Fibroblast of skin of right quadriceps (primary cell): ENCODE measurements at regions not wholly inside any gene's neighbourhood (a gene's known extent, or its start where the extent isn't known, plus 50 kb on each side); places are given as distances from the start of the nearest gene placed in this dataset.
A peak's percentile ranks its signal among the peaks of the same experiment; 100 is the strongest.

Experiments used
- DNase-seq: peaks from one replicate; pipeline ENCODE4 v3.0.0-alpha.2; 2013

GRCh38 chr1:232409584-232409983 is 220.3 kb downstream of the SIPA1L2 start:
- DNase-seq, result no peak

GRCh38 chr1:232407120-232407519 is 222.8 kb downstream of the SIPA1L2 start:
- DNase-seq, result no peak

GRCh38 chr1:232405781-232406180 is 224.2 kb downstream of the SIPA1L2 start:
- DNase-seq, result no peak

GRCh38 chr1:232404981-232405731 is 224.8 kb downstream of the SIPA1L2 start:
- DNase-seq, result no peak

GRCh38 chr1:232404227-232404626 is 225.7 kb downstream of the SIPA1L2 start:
- no peak for DNase-seq

GRCh38 chr1:232403017-232403714 is 226.8 kb downstream of the SIPA1L2 start:
- DNase-seq, result no peak

- DNase-seq, result no peak
Observed at GRCh38 chr1:232398823-232399222, 231.1 kb downstream of the SIPA1L2 start.

- DNase-seq, result no peak
Observed at GRCh38 chr1:232393444-232394146, 236.3 kb downstream of the SIPA1L2 start.

- DNase-seq, result peak; percentile 10
Observed at GRCh38 chr1:232393010-232393409, 236.9 kb downstream of the SIPA1L2 start.

- DNase-seq, result no peak
Observed at GRCh38 chr1:232390590-232390989, 239.3 kb downstream of the SIPA1L2 start.

GRCh38 chr1:232389744-232390143 is 240.2 kb downstream of the SIPA1L2 start:
- DNase-seq, result no peak

- no peak for DNase-seq
Observed at GRCh38 chr1:232388363-232388762, 241.6 kb downstream of the SIPA1L2 start.

GRCh38 chr1:232386721-232387510 is 243.0 kb downstream of the SIPA1L2 start:
- DNase-seq, result no peak

- no peak for DNase-seq
Observed at GRCh38 chr1:232386294-232386693, 243.6 kb downstream of the SIPA1L2 start.

GRCh38 chr1:232385221-232385620 is 244.7 kb downstream of the SIPA1L2 start:
- DNase-seq, result peak; percentile 48

- no peak for DNase-seq
Observed at GRCh38 chr1:232384171-232384883, 245.6 kb downstream of the SIPA1L2 start.

GRCh38 chr1:232383455-232384123 is 246.3 kb downstream of the SIPA1L2 start:
- no peak for DNase-seq

GRCh38 chr1:232382671-232383070 is 247.3 kb downstream of the SIPA1L2 start:
- DNase-seq, result no peak

GRCh38 chr1:232381394-232382100 is 248.4 kb downstream of the SIPA1L2 start:
- no peak for DNase-seq

- no peak for DNase-seq
Observed at GRCh38 chr1:232380596-232380995, 249.3 kb downstream of the SIPA1L2 start.

GRCh38 chr1:232380131-232380530 is 249.8 kb downstream of the SIPA1L2 start:
- no peak for DNase-seq
